Fibroblast of the aortic adventitia (primary cell): ENCODE measurements at regions not wholly inside any gene's neighbourhood (a gene's known extent, or its start where the extent isn't known, plus 50 kb on each side); places are given as distances from the start of the nearest gene placed in this dataset.
A peak's percentile ranks its signal among the peaks of the same experiment; 100 is the strongest.
"Not testable (repeated sequence)": the region's sequence is repeated elsewhere in the genome, so short reads cannot be mapped to it uniquely, and the experiment has no call there.

ENCODE experiments used
- DNase-seq: peaks from one replicate; pipeline ENCODE4 v3.0.0-alpha.2; 2010; ENCODE audit warnings: low read depth
- H3K4me3 ChIP-seq: 2 replicates; pipeline ENCODE4 v1.5.1; 2011; ENCODE audit warnings: low read depth, mild to moderate bottlenecking, control low read depth, low read length, moderate library complexity
- CTCF ChIP-seq: IDR thresholded peaks from 2 replicates; pipeline ENCODE4 v1.5.1; 2011; ENCODE audit warnings: mild to moderate bottlenecking, low read length, control low read depth, inconsistent platforms; ENCODE audit not compliant: insufficient read depth

- DNase-seq: no peak
- TF ChIP-seq CTCF: no peak
- H3K4me3 ChIP-seq: no peak overlapping the region
These were observed 375.4 kb downstream of the KCNRG start for GRCh38 chr13:50390503-50391248.

DNA sequence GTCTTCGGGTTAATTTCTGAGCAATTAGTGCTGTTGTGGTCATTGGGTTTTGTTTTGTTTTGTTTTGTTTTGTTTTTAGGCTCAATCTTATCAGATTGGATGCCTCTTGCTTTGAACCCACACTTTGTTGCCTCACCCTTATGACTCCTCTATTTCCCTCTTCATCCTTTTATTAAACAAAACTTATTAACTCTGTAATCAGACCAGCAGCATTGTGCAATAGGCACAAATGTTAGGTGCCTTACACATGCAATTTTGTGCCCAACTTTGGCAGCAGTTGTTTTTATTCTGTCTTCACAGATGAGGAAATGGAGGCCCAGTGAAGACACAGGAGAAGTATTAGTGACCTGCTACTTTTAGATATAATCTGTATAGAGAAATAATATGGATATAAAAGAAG, 377.7 kb downstream of the KCNRG start:
- no peak overlapping the region for H3K4me3 ChIP-seq
- no peak for TF ChIP-seq CTCF
- DNase-seq: no peak

- no peak for TF ChIP-seq CTCF
- no peak for DNase-seq
- H3K4me3 ChIP-seq: no peak overlapping the region
These were observed 378.4 kb downstream of the KCNRG start for GRCh38 chr13:50393628-50394027.

DNA sequence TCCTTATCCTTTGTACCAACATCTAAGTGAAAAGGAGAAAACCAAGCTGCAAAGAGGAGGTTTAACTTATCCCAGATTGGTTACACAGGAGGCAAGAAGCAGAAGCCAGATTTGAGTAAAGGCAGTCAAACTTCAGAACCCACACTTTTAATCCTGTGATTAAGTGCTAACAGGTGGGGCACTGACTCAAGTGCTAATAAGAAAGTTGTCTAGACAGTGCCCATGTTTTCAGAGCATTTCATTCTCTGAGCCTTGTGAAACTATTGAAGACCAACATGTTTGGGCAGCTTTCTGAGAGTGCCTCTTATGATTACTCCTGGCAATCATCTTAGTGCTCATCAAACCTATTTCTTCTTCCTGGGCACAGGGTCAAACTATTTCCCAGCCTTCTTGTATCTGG, 380.8 kb downstream of the KCNRG start:
- no peak for TF ChIP-seq CTCF
- DNase-seq: no peak
- no peak overlapping the region for H3K4me3 ChIP-seq

GRCh38 chr13:50396618-50397017, 381.4 kb downstream of the KCNRG start:
- H3K4me3 ChIP-seq, DNase-seq: not testable (repeated sequence)

DNA sequence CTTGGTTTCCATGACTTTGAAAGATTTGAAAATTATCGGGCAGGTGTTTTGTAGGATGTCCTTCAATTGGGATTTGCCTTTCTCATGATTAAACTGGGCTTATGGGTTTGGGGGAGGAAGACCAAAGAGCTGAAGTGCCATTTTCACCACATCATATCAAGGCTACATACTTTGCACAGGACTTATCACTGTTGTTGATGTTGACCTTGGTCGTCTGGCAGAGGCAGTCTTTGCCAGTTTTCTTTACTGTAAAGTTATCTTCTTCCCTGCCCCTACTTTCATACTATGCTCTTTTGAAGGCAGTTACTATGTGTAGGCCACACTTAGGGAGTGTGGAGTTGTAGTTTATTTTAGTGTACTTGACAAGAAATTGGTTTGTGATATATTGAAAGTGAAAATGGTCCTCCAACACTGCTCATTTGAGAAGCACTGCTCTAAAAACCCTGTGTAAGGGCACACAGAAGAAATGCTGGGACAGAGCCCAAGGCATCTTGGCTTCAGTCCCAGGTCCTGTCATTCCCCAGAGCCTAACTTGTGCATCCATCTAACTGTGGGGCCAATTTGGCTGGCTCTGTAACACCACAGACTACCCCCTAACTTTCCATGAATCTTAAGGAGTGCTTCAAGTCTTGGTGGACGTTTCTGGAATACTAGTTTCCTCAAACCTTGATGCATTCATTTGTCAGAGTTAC, 384.9 kb downstream of the KCNRG start:
- H3K4me3 ChIP-seq: no peak overlapping the region
- no peak for TF ChIP-seq CTCF
- DNase-seq: peak; percentile 62

DNA sequence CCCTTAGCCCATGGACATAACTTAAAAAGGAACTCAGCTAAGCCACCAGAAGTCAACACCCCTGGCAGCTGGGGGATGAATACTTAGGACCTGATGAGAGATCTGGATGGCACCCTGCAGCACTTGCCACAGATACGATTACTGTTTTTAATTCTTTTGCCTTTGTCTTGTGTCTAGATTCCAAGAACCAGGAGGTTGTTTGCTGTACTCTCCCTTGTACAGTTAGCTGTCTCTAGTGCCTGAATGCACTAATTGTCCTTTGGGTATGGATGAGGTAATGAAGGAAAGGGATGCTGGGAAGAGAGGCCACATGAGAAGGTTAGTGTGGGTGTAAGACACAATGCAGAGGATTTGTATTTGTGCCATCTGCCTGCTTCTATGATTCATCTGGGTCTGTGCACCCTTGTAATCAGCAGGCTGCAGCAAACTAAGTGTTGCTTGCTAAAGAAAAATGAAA, 385.8 kb downstream of the KCNRG start:
- H3K4me3 ChIP-seq: no peak overlapping the region
- TF ChIP-seq CTCF: no peak
- peak; percentile 85 for DNase-seq
